ENCODE measurements at regions not wholly inside any gene's neighbourhood (a gene's known extent, or its start where the extent isn't known, plus 50 kb on each side); places are given as distances from the start of the nearest gene placed in this dataset.

GRCh38 chr6:8889514-8889913, 454.2 kb upstream of the SLC35B3 start:
- TF ChIP-seq CTCF (IDR thresholded peaks at IDR 0.05) (no peak), POLR2A (IDR thresholded peaks at IDR 0.05) (no peak)

Data from uterus (tissue), 2 donors.